AG10803 (cell line): ENCODE measurements at regions not wholly inside any gene's neighbourhood (a gene's known extent, or its start where the extent isn't known, plus 50 kb on each side); places are given as distances from the start of the nearest gene placed in this dataset.

Experiments
- DNase-seq: peaks from one replicate; pipeline ENCODE4 v3.0.0; 2010; ENCODE audit warnings: low read depth
- H3K4me3 ChIP-seq: 2 replicates; pipeline ENCODE4 v1.5.1; 2011; ENCODE audit warnings: mild to moderate bottlenecking, low read length, control low read depth
- CTCF ChIP-seq: conservative IDR thresholded peaks from 2 replicates; pipeline ENCODE4 v1.5.1; 2011; ENCODE audit warnings: mild to moderate bottlenecking, low read length, control low read depth, inconsistent platforms

- no peak for TF ChIP-seq CTCF
- no peak overlapping the region for H3K4me3 ChIP-seq
- DNase-seq = no peak
Measured at GRCh38 chr7:94848531-94848930, 58.9 kb upstream of the PPP1R9A start.

- H3K4me3 ChIP-seq = no peak overlapping the region
- no peak for DNase-seq
- TF ChIP-seq CTCF = no peak
Measured at GRCh38 chr7:94848992-94849576, 58.3 kb upstream of the PPP1R9A start.

- TF ChIP-seq CTCF = no peak
- DNase-seq = no peak
- H3K4me3 ChIP-seq = no peak overlapping the region
Measured at GRCh38 chr7:94849636-94850208, 57.7 kb upstream of the PPP1R9A start.

- TF ChIP-seq CTCF = no peak
- no peak overlapping the region for H3K4me3 ChIP-seq
Measured at GRCh38 chr7:94855589-94855988, 51.8 kb upstream of the PPP1R9A start.

GRCh38 chr7:94856643-94857042, 50.8 kb upstream of the PPP1R9A start:
- H3K4me3 ChIP-seq = no peak overlapping the region
- no peak for TF ChIP-seq CTCF
- DNase-seq = no peak

More at GRCh38 chr7:94855589-94855988, 51.8 kb upstream of the PPP1R9A start:
- no peak for DNase-seq
